Hepatocyte (in vitro differentiated cells): ENCODE measurements at regions not wholly inside any gene's neighbourhood (a gene's known extent, or its start where the extent isn't known, plus 50 kb on each side); places are given as distances from the start of the nearest gene placed in this dataset.

Experiments
- CTCF ChIP-seq: fragments of 200-600 bp; sonication (generic); IDR thresholded peaks from 2 replicates; pipeline ENCODE4 v1.5.1; 2016; ENCODE audit warnings: antibody characterized with exemption, mild to moderate bottlenecking; ENCODE audit not compliant: poor library complexity
- EZH2phosphoT487 ChIP-seq: fragments of 200-600 bp; sonication (generic); IDR thresholded peaks from one replicate; pipeline ENCODE4 v1.6.1; 2018; ENCODE audit warnings: antibody characterized with exemption, mild to moderate bottlenecking, low read depth, moderate library complexity; ENCODE audit not compliant: unreplicated experiment, severe bottlenecking

- no peak for TF ChIP-seq CTCF
- no peak for TF ChIP-seq EZH2phosphoT487
Observed at GRCh38 chr16:9235867-9236266, 144.4 kb downstream of the HAPSTR1 start.
